Panc1 (cell line): ENCODE measurements at regions not wholly inside any gene's neighbourhood (a gene's known extent, or its start where the extent isn't known, plus 50 kb on each side); places are given as distances from the start of the nearest gene placed in this dataset.

Experiments used
- CTCF ChIP-seq: fragments of 450-650 bp; IDR thresholded peaks from 2 replicates; pipeline ENCODE4 v1.5.1; 2017; ENCODE audit warnings: mild to moderate bottlenecking
- POLR2AphosphoS5 ChIP-seq: IDR thresholded peaks from 2 replicates; pipeline ENCODE4 v1.6.1; 2012; ENCODE audit warnings: mild to moderate bottlenecking, low read depth, low read length, moderate library complexity

- no peak for TF ChIP-seq CTCF
- TF ChIP-seq POLR2AphosphoS5: no peak
Observed at GRCh38 chr16:77496934-77497333, 62.1 kb upstream of the ADAMTS18 start.
